NCI-H1417 treated with DMSO at 0.1 percent for 48 hours (cell line): ENCODE measurements at regions not wholly inside any gene's neighbourhood (a gene's known extent, or its start where the extent isn't known, plus 50 kb on each side); places are given as distances from the start of the nearest gene placed in this dataset.
"Not testable (repeated sequence)": the region's sequence is repeated elsewhere in the genome, so short reads cannot be mapped to it uniquely, and the experiment has no call there.

ENCODE experiments used
- DNase-seq: peaks from one replicate; lab custom pipeline; 2025; lab: John Stamatoyannopoulos, UW

- no peak for DNase-seq
Observed at GRCh38 chr3:176074096-176074495, 1123.2 kb downstream of the TBL1XR1 start.

GRCh38 chr3:176071943-176072342, 1125.3 kb downstream of the TBL1XR1 start:
- no peak for DNase-seq

- no peak for DNase-seq
Observed at GRCh38 chr3:176068750-176069149, 1128.5 kb downstream of the TBL1XR1 start.

GRCh38 chr3:176058856-176059255, 1138.4 kb downstream of the TBL1XR1 start:
- no peak for DNase-seq

- no peak for DNase-seq
Observed at GRCh38 chr3:176055836-176056235, 1141.4 kb downstream of the TBL1XR1 start.

GRCh38 chr3:176051766-176052165, 1145.5 kb downstream of the TBL1XR1 start:
- DNase-seq = no peak

GRCh38 chr3:176046703-176047102, 1150.6 kb downstream of the TBL1XR1 start:
- DNase-seq = no peak

GRCh38 chr3:176041812-176042211, 1155.5 kb downstream of the TBL1XR1 start:
- no peak for DNase-seq

- no peak for DNase-seq
Observed at GRCh38 chr3:176041185-176041584, 1156.1 kb downstream of the TBL1XR1 start.

- DNase-seq = no peak
Observed at GRCh38 chr3:176037636-176038035, 1159.6 kb downstream of the TBL1XR1 start.

GRCh38 chr3:176032043-176032442, 1165.2 kb downstream of the TBL1XR1 start:
- no peak for DNase-seq

- not testable (repeated sequence) for DNase-seq
Observed at GRCh38 chr3:176016203-176016602, 1157.1 kb downstream of the NAALADL2 start.

- DNase-seq = not testable (repeated sequence)
Observed at GRCh38 chr3:176015228-176015627, 1156.1 kb downstream of the NAALADL2 start.

GRCh38 chr3:176009256-176009655, 1150.1 kb downstream of the NAALADL2 start:
- DNase-seq = no peak

GRCh38 chr3:176005564-176005963, 1146.4 kb downstream of the NAALADL2 start:
- DNase-seq = no peak

- no peak for DNase-seq
Observed at GRCh38 chr3:175989161-175989560, 1130.0 kb downstream of the NAALADL2 start.

- DNase-seq = no peak
Observed at GRCh38 chr3:175988401-175988800, 1129.3 kb downstream of the NAALADL2 start.

- no peak for DNase-seq
Observed at GRCh38 chr3:175985781-175986180, 1126.6 kb downstream of the NAALADL2 start.

GRCh38 chr3:175983379-175983778, 1124.2 kb downstream of the NAALADL2 start:
- no peak for DNase-seq

- no peak for DNase-seq
Observed at GRCh38 chr3:175980486-175981090, 1121.5 kb downstream of the NAALADL2 start.

- DNase-seq = no peak
Observed at GRCh38 chr3:175977968-175978752, 1119.0 kb downstream of the NAALADL2 start.

- no peak for DNase-seq
Observed at GRCh38 chr3:175969456-175969855, 1110.3 kb downstream of the NAALADL2 start.

- no peak for DNase-seq
Observed at GRCh38 chr3:175965036-175965435, 1105.9 kb downstream of the NAALADL2 start.

- DNase-seq = no peak
Observed at GRCh38 chr3:175957427-175957826, 1098.3 kb downstream of the NAALADL2 start.
